ENCODE measurements at regions not wholly inside any gene's neighbourhood (a gene's known extent, or its start where the extent isn't known, plus 50 kb on each side); places are given as distances from the start of the nearest gene placed in this dataset.

GRCh38 chr7:68518060-68518459, 1080.2 kb upstream of the AUTS2 start:
- DNase-seq, result no peak

- no peak for DNase-seq
These were observed 1074.1 kb upstream of the AUTS2 start for GRCh38 chr7:68524126-68524525.

GRCh38 chr7:68529221-68529620, 1069.1 kb upstream of the AUTS2 start:
- DNase-seq, result no peak

GRCh38 chr7:68535266-68535665, 1063.0 kb upstream of the AUTS2 start:
- no peak for DNase-seq

- DNase-seq, result no peak
These were observed 1061.1 kb upstream of the AUTS2 start for GRCh38 chr7:68537051-68537773.

- DNase-seq, result no peak
These were observed 1060.6 kb upstream of the AUTS2 start for GRCh38 chr7:68537774-68538071.

GRCh38 chr7:68542831-68543230, 1055.4 kb upstream of the AUTS2 start:
- DNase-seq, result no peak

- no peak for DNase-seq
These were observed 1053.4 kb upstream of the AUTS2 start for GRCh38 chr7:68544851-68545250.

- no peak for DNase-seq
These were observed 1051.1 kb upstream of the AUTS2 start for GRCh38 chr7:68547181-68547580.

GRCh38 chr7:68547799-68548198, 1050.5 kb upstream of the AUTS2 start:
- no peak for DNase-seq

- DNase-seq, result no peak
These were observed 1048.2 kb upstream of the AUTS2 start for GRCh38 chr7:68550027-68550426.

- DNase-seq, result no peak
These were observed 1047.6 kb upstream of the AUTS2 start for GRCh38 chr7:68550635-68551034.

- no peak for DNase-seq
These were observed 1041.7 kb upstream of the AUTS2 start for GRCh38 chr7:68556537-68556936.

GRCh38 chr7:68559518-68559917, 1038.8 kb upstream of the AUTS2 start:
- DNase-seq, result no peak

- DNase-seq, result no peak
These were observed 1035.9 kb upstream of the AUTS2 start for GRCh38 chr7:68562323-68562899.

GRCh38 chr7:68564306-68565135, 1033.8 kb upstream of the AUTS2 start:
- no peak for DNase-seq

GRCh38 chr7:68571286-68571685, 1027.0 kb upstream of the AUTS2 start:
- DNase-seq, result no peak

- no peak for DNase-seq
These were observed 1024.8 kb upstream of the AUTS2 start for GRCh38 chr7:68573271-68574005.

GRCh38 chr7:68576366-68576765, 1021.9 kb upstream of the AUTS2 start:
- DNase-seq, result no peak

- DNase-seq, result no peak
These were observed 1016.9 kb upstream of the AUTS2 start for GRCh38 chr7:68581417-68581816.

- DNase-seq, result no peak
These were observed 1010.7 kb upstream of the AUTS2 start for GRCh38 chr7:68587599-68587998.

- no peak for DNase-seq
These were observed 996.4 kb upstream of the AUTS2 start for GRCh38 chr7:68601826-68602225.

GRCh38 chr7:68604541-68604940, 993.7 kb upstream of the AUTS2 start:
- DNase-seq, result no peak

- DNase-seq, result no peak
These were observed 987.6 kb upstream of the AUTS2 start for GRCh38 chr7:68610701-68611100.
